Calu3 (cell line): ENCODE measurements at regions not wholly inside any gene's neighbourhood (a gene's known extent, or its start where the extent isn't known, plus 50 kb on each side); places are given as distances from the start of the nearest gene placed in this dataset.

Experiments
- BruUV-seq: library from RNA; stranded (reverse); fragments of 400-500 nt; replicated peaks from 2 replicates; lab custom pipeline; 2021; lab: Mats Ljungman, UMichigan
- CTCF ChIA-PET: fragments of 300-600 bp; sonication (Branson Sonifier 250); formaldehyde crosslinking; loops from one replicate; lab custom pipeline; 2022; ENCODE audit warnings: antibody characterized with exemption; lab: Charles Lee
- DNase-seq: peaks from one replicate; pipeline ENCODE4 v3.0.0; 2022
- H3K27ac Mint-ChIP-seq: one replicate; pipeline ENCODE4 v1.8.0; 2022; ENCODE audit warnings: mixed read lengths; ENCODE audit not compliant: unreplicated experiment
- H3K27me3 Mint-ChIP-seq: one replicate; pipeline ENCODE4 v1.8.0; 2022; ENCODE audit warnings: mixed read lengths; ENCODE audit not compliant: unreplicated experiment
- H3K36me3 Mint-ChIP-seq: one replicate; pipeline ENCODE4 v1.8.0; 2022; ENCODE audit warnings: mild to moderate bottlenecking, moderate library complexity, mixed read lengths; ENCODE audit not compliant: insufficient read depth, unreplicated experiment
- H3K4me1 Mint-ChIP-seq: one replicate; pipeline ENCODE4 v1.8.0; 2022; ENCODE audit warnings: mild to moderate bottlenecking, low read depth, mixed read lengths; ENCODE audit not compliant: unreplicated experiment
- H3K4me3 Mint-ChIP-seq: one replicate; pipeline ENCODE4 v1.8.0; 2022; ENCODE audit warnings: mild to moderate bottlenecking, low read depth, moderate library complexity, mixed read lengths; ENCODE audit not compliant: unreplicated experiment
- H3K9me3 Mint-ChIP-seq: one replicate; pipeline ENCODE4 v1.8.0; 2022; ENCODE audit warnings: low read depth, mixed read lengths; ENCODE audit not compliant: unreplicated experiment
- intact Hi-C: fragments of 100-400 bp; cut with micrococcal nuclease; formaldehyde crosslinking; loops from one replicate; pipeline ENCODE4 v1.10.0; 2022; ENCODE audit not compliant: unreplicated experiment
- TF ChIP-seq, protein P1 (sequence below): fragments of 200-600 bp; IDR thresholded peaks from one replicate; pipeline ENCODE4 v1.8.0; 2022; ENCODE audit warnings: antibody characterized with exemption; ENCODE audit not compliant: unreplicated experiment

DNA sequence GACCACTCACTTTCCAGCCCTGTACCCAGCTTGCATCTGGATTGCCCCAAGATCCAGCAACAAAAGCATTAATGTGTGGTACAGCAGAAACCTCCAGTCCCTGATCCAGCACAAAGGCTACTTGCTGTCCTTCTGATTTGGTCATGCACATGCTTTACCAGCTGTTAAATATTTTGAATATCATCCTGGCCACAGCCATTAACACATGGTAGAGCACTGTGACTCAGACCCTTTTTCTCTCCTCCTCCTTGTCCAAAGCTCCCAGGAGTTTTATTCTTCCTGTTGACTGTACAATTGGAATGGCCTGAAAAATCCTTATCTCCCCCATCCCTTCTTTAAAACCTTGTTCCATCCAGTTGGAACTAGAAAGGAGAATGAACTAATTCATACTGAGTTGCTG is 419.7 kb upstream of the TNP1 start:
- peaks cover 2% of the 10 kb centered on the region for H3K9me3 Mint-ChIP-seq
- intact Hi-C loops: loop anchor here (5.0 kb wide), 1 partner anchor 53 kb away; no protein-coding TSS in a partner anchor
- no peak overlapping the region for H3K27ac Mint-ChIP-seq
- DNase-seq: no peak
- BruUV-seq: no TSS peak
- TF ChIP-seq, protein P1, sequence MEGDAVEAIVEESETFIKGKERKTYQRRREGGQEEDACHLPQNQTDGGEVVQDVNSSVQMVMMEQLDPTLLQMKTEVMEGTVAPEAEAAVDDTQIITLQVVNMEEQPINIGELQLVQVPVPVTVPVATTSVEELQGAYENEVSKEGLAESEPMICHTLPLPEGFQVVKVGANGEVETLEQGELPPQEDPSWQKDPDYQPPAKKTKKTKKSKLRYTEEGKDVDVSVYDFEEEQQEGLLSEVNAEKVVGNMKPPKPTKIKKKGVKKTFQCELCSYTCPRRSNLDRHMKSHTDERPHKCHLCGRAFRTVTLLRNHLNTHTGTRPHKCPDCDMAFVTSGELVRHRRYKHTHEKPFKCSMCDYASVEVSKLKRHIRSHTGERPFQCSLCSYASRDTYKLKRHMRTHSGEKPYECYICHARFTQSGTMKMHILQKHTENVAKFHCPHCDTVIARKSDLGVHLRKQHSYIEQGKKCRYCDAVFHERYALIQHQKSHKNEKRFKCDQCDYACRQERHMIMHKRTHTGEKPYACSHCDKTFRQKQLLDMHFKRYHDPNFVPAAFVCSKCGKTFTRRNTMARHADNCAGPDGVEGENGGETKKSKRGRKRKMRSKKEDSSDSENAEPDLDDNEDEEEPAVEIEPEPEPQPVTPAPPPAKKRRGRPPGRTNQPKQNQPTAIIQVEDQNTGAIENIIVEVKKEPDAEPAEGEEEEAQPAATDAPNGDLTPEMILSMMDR: no peak
- H3K36me3 Mint-ChIP-seq: peaks cover 4% of the 10 kb centered on the region
- H3K4me1 Mint-ChIP-seq: peaks cover 30% of the 10 kb centered on the region
- CTCF ChIA-PET: interaction anchor here (0.6 kb wide), 1 partner anchor 13 kb away, joined by 4 read pairs; no protein-coding TSS in a partner anchor
- no peaks in the 10 kb centered on the region for H3K27me3 Mint-ChIP-seq
- H3K4me3 Mint-ChIP-seq: no peak overlapping the region

DNA sequence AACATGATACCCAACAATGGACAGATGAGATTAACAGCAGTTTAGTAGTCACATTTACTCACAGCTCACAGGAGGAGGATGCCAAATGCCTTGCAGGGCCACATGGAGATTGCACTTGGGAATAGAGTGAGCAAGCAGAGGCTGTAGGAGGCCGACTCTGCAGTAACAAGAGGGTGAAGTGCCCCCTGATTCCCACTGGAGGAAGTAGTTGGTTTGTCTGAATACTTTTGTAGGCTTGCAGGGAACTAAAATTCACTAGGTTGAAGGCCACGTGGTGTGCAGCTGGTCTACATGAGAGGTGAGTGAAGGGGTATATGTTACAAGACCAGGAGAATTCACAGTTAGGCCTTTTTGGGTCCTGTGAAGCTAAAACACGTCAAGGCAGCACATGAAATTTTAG is 419.3 kb upstream of the TNP1 start:
- intact Hi-C loops: loop anchor here (5.0 kb wide), 1 partner anchor 53 kb away; no protein-coding TSS in a partner anchor
- DNase-seq: no peak
- H3K9me3 Mint-ChIP-seq: peaks cover 2% of the 10 kb centered on the region
- CTCF ChIA-PET: interaction anchor here (0.6 kb wide), 1 partner anchor 13 kb away, joined by 4 read pairs; no protein-coding TSS in a partner anchor
- peaks cover 30% of the 10 kb centered on the region for H3K4me1 Mint-ChIP-seq
- no peak overlapping the region for H3K27ac Mint-ChIP-seq
- TF ChIP-seq, protein P1: no peak
- H3K36me3 Mint-ChIP-seq: peaks cover 4% of the 10 kb centered on the region
- BruUV-seq: no TSS peak
- H3K4me3 Mint-ChIP-seq: no peak overlapping the region
- H3K27me3 Mint-ChIP-seq: no peaks in the 10 kb centered on the region

DNA sequence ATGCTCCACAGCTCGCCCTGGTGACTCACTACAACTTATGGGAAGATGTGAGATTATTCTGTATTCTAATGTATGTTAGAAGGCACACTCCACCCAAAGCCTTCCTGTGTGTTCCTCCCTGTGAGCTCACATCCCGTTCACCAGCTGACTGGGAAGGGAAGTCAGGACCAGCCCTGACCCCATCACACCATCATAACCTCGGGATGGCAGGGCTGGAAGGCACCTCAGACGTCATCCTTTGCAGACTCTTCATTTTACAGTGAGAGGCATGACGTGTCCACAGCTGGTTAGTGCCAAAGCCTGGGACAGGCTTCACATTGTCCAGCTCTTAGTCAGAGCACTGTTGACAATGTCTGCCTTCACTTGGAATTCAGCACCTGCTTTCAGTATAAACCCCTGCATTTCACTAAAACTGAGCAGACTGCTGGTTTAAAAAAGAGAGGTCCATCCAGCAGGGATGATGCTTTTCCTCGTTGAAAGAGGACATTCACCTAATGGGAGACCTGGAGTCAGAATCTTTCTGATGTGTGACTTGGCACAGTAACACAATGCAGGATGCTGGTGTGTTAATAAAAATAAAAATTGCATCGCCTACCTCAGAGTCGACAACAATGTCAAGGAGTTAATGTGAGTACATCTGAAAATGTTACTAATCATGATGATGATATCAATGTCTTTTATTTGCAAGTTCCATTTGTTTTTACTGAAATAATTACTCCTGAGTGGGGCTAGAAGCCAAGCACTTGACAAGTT is 418.0 kb upstream of the TNP1 start:
- peaks cover 30% of the 10 kb centered on the region for H3K4me1 Mint-ChIP-seq
- TF ChIP-seq, protein P1: no peak
- peaks cover 2% of the 10 kb centered on the region for H3K9me3 Mint-ChIP-seq
- H3K27ac Mint-ChIP-seq: peak overlapping the region; percentile 96
- CTCF ChIA-PET: no interaction called here
- H3K27me3 Mint-ChIP-seq: no peaks in the 10 kb centered on the region
- intact Hi-C loops: loop anchor here (5.0 kb wide), 1 partner anchor 54 kb away; no protein-coding TSS in a partner anchor
- no peak overlapping the region for H3K4me3 Mint-ChIP-seq
- peaks cover 4% of the 10 kb centered on the region for H3K36me3 Mint-ChIP-seq
- TSS peak; percentile 91 for BruUV-seq
- DNase-seq: peak; percentile 59

DNA sequence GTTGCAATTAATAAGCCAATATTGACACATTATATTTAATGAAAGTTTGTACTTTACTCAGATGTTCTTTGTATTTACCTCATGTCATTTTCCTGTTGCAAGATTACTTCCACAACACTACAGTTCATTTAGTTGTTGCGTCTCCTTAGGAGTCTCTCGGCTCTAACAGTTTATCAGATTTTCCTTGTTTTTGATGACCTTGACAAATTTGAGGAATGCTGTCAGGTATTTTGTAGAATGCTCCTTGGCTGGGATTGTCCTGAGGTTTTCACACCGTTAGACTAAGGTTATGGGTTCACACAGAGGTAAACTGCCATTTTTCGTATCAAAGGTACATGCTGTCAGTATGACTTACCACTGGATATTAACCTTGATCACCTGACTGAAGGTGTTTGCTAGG is 416.6 kb upstream of the TNP1 start:
- no peak overlapping the region for H3K4me3 Mint-ChIP-seq
- TF ChIP-seq, protein P1: no peak
- peaks cover 38% of the 10 kb centered on the region for H3K4me1 Mint-ChIP-seq
- no TSS peak for BruUV-seq
- H3K9me3 Mint-ChIP-seq: peaks cover 2% of the 10 kb centered on the region
- H3K36me3 Mint-ChIP-seq: peaks cover 4% of the 10 kb centered on the region
- CTCF ChIA-PET: no interaction called here
- H3K27ac Mint-ChIP-seq: no peak overlapping the region
- H3K27me3 Mint-ChIP-seq: no peaks in the 10 kb centered on the region
- intact Hi-C loops: loop anchor here (5.0 kb wide), 1 partner anchor 56 kb away; no protein-coding TSS in a partner anchor
- DNase-seq: no peak
